DOHH2 (cell line): ENCODE measurements at regions not wholly inside any gene's neighbourhood (a gene's known extent, or its start where the extent isn't known, plus 50 kb on each side); places are given as distances from the start of the nearest gene placed in this dataset.
A peak's percentile ranks its signal among the peaks of the same experiment; 100 is the strongest.

ENCODE experiments used
- H3F3A ChIP-seq: fragments of 200-600 bp; sonication (generic), shearing (Covaris generic); 2 replicates; pipeline ENCODE4 v1.6.0; 2016; ENCODE audit warnings: antibody characterized with exemption, mild to moderate bottlenecking; ENCODE audit not compliant: control insufficient read depth, insufficient read depth
- H3K27ac ChIP-seq: fragments of 200-600 bp; sonication (generic); 2 replicates; pipeline ENCODE4 v1.5.1; 2014; ENCODE audit warnings: low read depth, mild to moderate bottlenecking, low read length, moderate library complexity
- H3K27me3 ChIP-seq: fragments of 200-600 bp; sonication (generic); 2 replicates; pipeline ENCODE4 v1.6.1; 2014; ENCODE audit warnings: mild to moderate bottlenecking, low read length, mixed read lengths; ENCODE audit not compliant: control insufficient read depth
- H3K36me3 ChIP-seq: fragments of 200-600 bp; sonication (generic); 2 replicates; pipeline ENCODE4 v1.6.1; 2014; ENCODE audit warnings: mild to moderate bottlenecking, low read length, moderate library complexity, mixed read lengths; ENCODE audit not compliant: control insufficient read depth
- H3K4me1 ChIP-seq: fragments of 200-600 bp; sonication (generic); 2 replicates; pipeline ENCODE4 v1.6.1; 2014; ENCODE audit warnings: mild to moderate bottlenecking, low read length, mixed read lengths; ENCODE audit not compliant: control insufficient read depth
- H3K4me2 ChIP-seq: fragments of 200-600 bp; sonication (generic); 2 replicates; pipeline ENCODE4 v1.6.0; 2014; ENCODE audit warnings: mild to moderate bottlenecking, low read length, moderate library complexity
- H3K4me3 ChIP-seq: fragments of 200-600 bp; sonication (generic); 2 replicates; pipeline ENCODE4 v1.5.1; 2014; ENCODE audit warnings: mild to moderate bottlenecking, low read length, mixed read lengths
- H3K79me2 ChIP-seq: fragments of 200-600 bp; sonication (generic); 2 replicates; pipeline ENCODE4 v1.6.1; 2014; ENCODE audit warnings: mild to moderate bottlenecking, low read length, mixed read lengths; ENCODE audit not compliant: control insufficient read depth
- H3K9me2 ChIP-seq: fragments of 200-600 bp; sonication (generic); replicated peaks from 2 replicates; pipeline ENCODE4 v1.6.1; 2014; ENCODE audit warnings: mild to moderate bottlenecking, low read length, mixed read lengths; ENCODE audit not compliant: control insufficient read depth
- H3K9me3 ChIP-seq: fragments of 200-600 bp; sonication (generic); 2 replicates; pipeline ENCODE4 v1.6.1; 2014; ENCODE audit warnings: antibody characterized with exemption, low read length, mixed read lengths; ENCODE audit not compliant: control insufficient read depth, insufficient read depth
- H4K20me1 ChIP-seq: fragments of 200-600 bp; sonication (generic); 2 replicates; pipeline ENCODE4 v1.6.0; 2014; ENCODE audit warnings: low read depth, mild to moderate bottlenecking, antibody characterized with exemption, low read length, moderate library complexity; ENCODE audit not compliant: control insufficient read depth, insufficient read depth
- CTCF ChIP-seq: fragments of 200-600 bp; sonication (generic); IDR thresholded peaks from one replicate; pipeline ENCODE4 v1.5.1; 2014; ENCODE audit warnings: antibody characterized with exemption, mild to moderate bottlenecking, low read depth, low read length; ENCODE audit not compliant: poor library complexity, severe bottlenecking
- EZH2phosphoT487 ChIP-seq: fragments of 200-600 bp; sonication (generic); IDR thresholded peaks from 2 replicates; pipeline ENCODE4 v1.6.1; 2017; ENCODE audit warnings: borderline replicate concordance, mild to moderate bottlenecking, antibody characterized with exemption, low read length, moderate library complexity, mixed read lengths

DNA sequence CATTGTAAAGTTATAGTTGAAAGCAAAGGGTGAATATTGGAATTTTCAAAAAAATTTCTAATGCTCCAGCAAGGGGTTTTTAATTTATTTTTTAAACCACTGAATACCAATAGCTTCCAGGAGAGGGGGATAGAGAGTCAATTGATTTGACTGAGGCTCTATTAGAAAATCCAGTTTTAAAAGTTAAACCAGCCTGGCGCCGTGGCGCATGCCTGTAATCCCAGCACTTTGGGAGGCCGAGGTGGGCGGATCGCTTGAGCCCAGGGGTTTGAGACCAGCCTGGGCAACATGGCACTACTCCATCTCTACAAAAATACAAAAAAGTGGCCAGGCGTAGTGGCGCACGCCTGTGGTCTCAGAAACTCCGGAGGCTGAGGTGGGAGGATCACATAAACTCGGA is 150.1 kb downstream of the SLC38A4 start:
- Histone ChIP-seq H3K4me3 (no peak overlapping the region), H3K9me2 (no peaks in the 10 kb centered on the region), H3K79me2 (no peaks in the 10 kb centered on the region), H4K20me1 (no peaks in the 10 kb centered on the region), H3K27me3 (peaks cover 5% of the 10 kb centered on the region; the same call in 1 of the 2 replicates), H3F3A (no peaks in the 10 kb centered on the region), H3K4me1 (no peaks in the 10 kb centered on the region), H3K4me2 (no peak overlapping the region), H3K9me3 (no peaks in the 10 kb centered on the region), H3K36me3 (no peaks in the 10 kb centered on the region), H3K27ac (no peak overlapping the region)
- peak; percentile 53 for TF ChIP-seq CTCF
- TF ChIP-seq EZH2phosphoT487: no peak

DNA sequence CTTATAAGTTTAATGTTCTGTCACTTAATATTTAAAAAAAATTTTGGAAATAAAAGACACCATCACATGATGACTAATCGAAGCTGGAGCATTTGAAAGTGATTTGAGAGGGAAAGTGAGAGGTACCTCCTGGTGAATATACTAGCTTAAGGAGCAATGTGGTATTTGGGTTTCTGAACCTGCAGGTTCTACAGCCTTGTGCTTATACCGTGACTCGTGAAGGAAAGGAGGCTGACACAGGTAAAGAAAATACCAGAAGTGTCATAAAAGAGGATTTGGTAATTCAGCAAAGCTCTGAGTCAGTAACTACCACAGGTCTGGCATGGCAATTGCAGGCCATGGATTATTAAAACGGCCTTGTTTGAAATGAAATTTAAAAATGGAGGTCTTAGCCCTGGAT is 151.0 kb downstream of the SLC38A4 start:
- no peak overlapping the region for H3K4me2 ChIP-seq
- no peak overlapping the region for H3K27ac ChIP-seq
- TF ChIP-seq CTCF: no peak
- H3K9me2 ChIP-seq: no peaks in the 10 kb centered on the region
- no peaks in the 10 kb centered on the region for H3K4me1 ChIP-seq
- no peak overlapping the region for H3K4me3 ChIP-seq
- no peaks in the 10 kb centered on the region for H3F3A ChIP-seq
- no peaks in the 10 kb centered on the region for H3K36me3 ChIP-seq
- H4K20me1 ChIP-seq: no peaks in the 10 kb centered on the region
- H3K9me3 ChIP-seq: no peaks in the 10 kb centered on the region
- no peaks in the 10 kb centered on the region for H3K79me2 ChIP-seq
- H3K27me3 ChIP-seq: peaks cover 5% of the 10 kb centered on the region; the same call in 1 of the 2 replicates

GRCh38 chr12:46674129-46674528 is 151.7 kb downstream of the SLC38A4 start:
- no peaks in the 10 kb centered on the region for H3K36me3 ChIP-seq

More at GRCh38 chr12:46674129-46674528, 151.7 kb downstream of the SLC38A4 start:
- no peaks in the 10 kb centered on the region for H3K9me3 ChIP-seq
- no peaks in the 10 kb centered on the region for H3K79me2 ChIP-seq
- TF ChIP-seq EZH2phosphoT487: no peak
- TF ChIP-seq CTCF: no peak
- no peaks in the 10 kb centered on the region for H3K9me2 ChIP-seq
- no peaks in the 10 kb centered on the region for H3K4me1 ChIP-seq
- peaks cover 5% of the 10 kb centered on the region; the same call in 1 of the 2 replicates for H3K27me3 ChIP-seq
- H3F3A ChIP-seq: no peaks in the 10 kb centered on the region
- H4K20me1 ChIP-seq: no peaks in the 10 kb centered on the region
- no peak overlapping the region for H3K4me3 ChIP-seq
- H3K27ac ChIP-seq: no peak overlapping the region
- no peak overlapping the region for H3K4me2 ChIP-seq
